Activated T-helper 17 cell treated with anti-CD3 and anti-CD28 coated beads, Interleukin-2, amount 50 U/mL, for 72 hours (primary cell): ENCODE measurements at regions not wholly inside any gene's neighbourhood (a gene's known extent, or its start where the extent isn't known, plus 50 kb on each side); places are given as distances from the start of the nearest gene placed in this dataset.

ENCODE experiments used
- ATAC-seq: fragments of 150-1000 bp; cut with Tn5 transposase; replicated peaks from 2 replicates; pipeline ENCODE4 v1.10.0; 2021; ENCODE audit warnings: mild to moderate bottlenecking, moderate library complexity
- H3K27ac Mint-ChIP-seq: one replicate; pipeline ENCODE4 v1.8.0; 2022; ENCODE audit warnings: mixed read lengths
- H3K27me3 Mint-ChIP-seq: one replicate; pipeline ENCODE4 v1.8.0; 2022; ENCODE audit warnings: mixed read lengths
- H3K36me3 Mint-ChIP-seq: one replicate; pipeline ENCODE4 v1.8.0; 2022; ENCODE audit warnings: low read depth, mild to moderate bottlenecking, mixed read lengths
- H3K4me1 Mint-ChIP-seq: one replicate; pipeline ENCODE4 v1.8.0; 2022; ENCODE audit warnings: mixed read lengths
- H3K4me3 Mint-ChIP-seq: one replicate; pipeline ENCODE4 v1.8.0; 2022; ENCODE audit warnings: mild to moderate bottlenecking, mixed read lengths
- H3K9me3 Mint-ChIP-seq: one replicate; pipeline ENCODE4 v1.8.0; 2022; ENCODE audit warnings: mixed read lengths

DNA sequence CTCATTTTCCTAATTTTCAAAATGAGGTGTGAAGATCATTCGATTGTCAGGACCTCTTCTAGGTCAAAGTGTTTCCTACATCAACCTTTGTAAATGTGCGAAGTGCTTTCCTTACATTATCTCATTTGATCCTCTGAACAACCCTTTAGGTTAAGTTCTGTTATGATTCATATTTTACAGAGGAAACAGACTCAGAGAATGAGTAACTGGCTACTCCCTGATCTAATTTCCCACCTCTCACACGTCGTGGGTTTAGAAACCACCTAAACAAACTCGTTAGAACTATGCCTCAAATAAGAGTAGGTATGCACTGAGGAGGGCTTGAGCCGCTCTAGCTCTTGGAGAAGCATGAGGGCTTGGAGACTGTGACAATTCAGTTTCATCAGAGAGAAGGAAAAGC lies 148.6 kb downstream of the CD47 start:
- H3K36me3 Mint-ChIP-seq, result no peaks in the 10 kb centered on the region
- peak overlapping the region; percentile 39 for H3K4me3 Mint-ChIP-seq
- peak; percentile 99 for ATAC-seq
- no peaks in the 10 kb centered on the region for H3K27me3 Mint-ChIP-seq
- H3K9me3 Mint-ChIP-seq, result no peaks in the 10 kb centered on the region
- H3K27ac Mint-ChIP-seq, result peak overlapping the region; percentile 53
- peaks cover 13% of the 10 kb centered on the region for H3K4me1 Mint-ChIP-seq

DNA sequence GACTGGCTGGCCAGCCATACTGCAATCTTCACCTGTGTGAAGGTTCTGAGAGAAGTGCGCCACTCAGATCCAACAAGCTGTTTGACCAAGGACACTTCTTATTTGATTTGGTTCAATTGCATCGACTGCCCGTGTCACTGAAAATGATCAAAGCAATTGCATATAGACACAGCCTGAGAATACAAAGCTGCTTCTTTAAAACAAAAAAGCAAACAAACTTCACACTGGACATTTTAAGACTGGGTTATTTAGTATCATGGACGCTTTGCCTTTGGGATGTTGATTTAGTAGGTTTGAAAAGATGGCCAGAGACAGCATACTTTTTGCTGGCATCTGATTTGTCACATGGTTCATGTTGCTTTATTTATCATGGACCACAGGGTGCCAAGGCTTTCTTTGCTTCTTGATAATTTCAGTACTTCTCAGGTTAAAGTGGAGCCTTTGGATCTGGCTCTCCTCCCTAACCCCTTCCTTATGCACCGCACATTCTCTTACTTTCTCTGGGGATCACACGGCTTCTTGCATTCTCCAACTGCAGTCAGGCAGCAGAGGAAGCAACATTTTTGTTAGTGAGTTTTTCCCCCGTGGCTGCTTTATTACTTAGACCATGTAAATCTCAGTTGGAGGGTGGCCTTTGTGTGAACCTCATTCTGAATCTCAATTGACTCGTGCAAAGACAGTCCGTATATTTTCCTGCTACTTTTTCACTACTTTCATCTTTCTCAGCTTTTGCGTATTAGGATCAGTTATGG lies 151.0 kb downstream of the CD47 start:
- H3K36me3 Mint-ChIP-seq, result no peaks in the 10 kb centered on the region
- ATAC-seq, result no peak
- no peak overlapping the region for H3K27ac Mint-ChIP-seq
- peaks cover 13% of the 10 kb centered on the region for H3K4me1 Mint-ChIP-seq
- H3K4me3 Mint-ChIP-seq, result no peak overlapping the region
- no peaks in the 10 kb centered on the region for H3K27me3 Mint-ChIP-seq
- no peaks in the 10 kb centered on the region for H3K9me3 Mint-ChIP-seq

DNA sequence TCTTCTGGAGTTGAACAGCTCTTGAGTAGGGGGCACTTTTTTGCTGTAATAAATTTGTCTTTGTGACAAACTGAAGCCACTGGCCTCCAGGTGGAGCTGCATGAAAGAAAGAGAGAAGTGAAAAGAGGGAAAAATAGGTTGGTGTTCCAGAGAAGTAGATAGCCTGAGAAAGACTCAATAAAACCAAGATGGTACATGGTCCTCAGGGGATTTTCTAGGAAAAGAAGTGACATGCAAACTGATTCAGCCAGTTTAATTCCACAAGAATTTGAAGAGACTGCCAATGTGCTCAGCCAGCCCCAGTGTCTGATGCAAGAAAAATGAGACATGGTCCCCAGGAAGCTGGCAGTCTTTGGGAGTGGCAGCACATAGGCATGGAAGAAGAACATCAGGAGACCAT lies 152.7 kb downstream of the CD47 start:
- ATAC-seq, result no peak
- peaks cover 13% of the 10 kb centered on the region for H3K4me1 Mint-ChIP-seq
- no peaks in the 10 kb centered on the region for H3K27me3 Mint-ChIP-seq

DNA sequence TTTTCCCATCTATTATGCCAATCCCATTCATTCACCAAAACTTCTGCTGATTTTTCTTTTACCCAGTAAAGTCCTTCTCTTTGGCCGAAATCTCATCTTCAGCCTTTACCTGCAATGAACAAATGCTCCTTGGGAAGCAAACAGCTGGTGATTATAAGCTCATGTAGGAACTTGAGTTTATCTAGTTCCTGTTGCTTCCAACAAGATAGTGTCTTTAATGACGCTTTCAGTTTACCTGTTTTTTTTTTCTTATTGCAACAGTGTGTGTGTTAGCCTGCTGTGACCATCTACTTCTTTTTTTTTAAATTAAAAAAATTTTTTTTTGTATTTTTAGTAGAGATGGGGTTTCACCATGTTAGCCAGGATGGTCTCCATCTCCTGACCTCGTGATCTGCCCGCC lies 156.0 kb downstream of the CD47 start:
- Mint-ChIP-seq H3K27me3 (no peaks in the 10 kb centered on the region), H3K9me3 (peaks cover 9% of the 10 kb centered on the region), H3K36me3 (no peaks in the 10 kb centered on the region), H3K4me1 (no peaks in the 10 kb centered on the region), H3K27ac (no peak overlapping the region), H3K4me3 (no peak overlapping the region)
- ATAC-seq, result no peak

More for the DNA sequence above, 152.7 kb downstream of the CD47 start:
- Mint-ChIP-seq H3K27ac (no peak overlapping the region), H3K36me3 (no peaks in the 10 kb centered on the region), H3K9me3 (peaks cover 6% of the 10 kb centered on the region), H3K4me3 (no peak overlapping the region)

DNA sequence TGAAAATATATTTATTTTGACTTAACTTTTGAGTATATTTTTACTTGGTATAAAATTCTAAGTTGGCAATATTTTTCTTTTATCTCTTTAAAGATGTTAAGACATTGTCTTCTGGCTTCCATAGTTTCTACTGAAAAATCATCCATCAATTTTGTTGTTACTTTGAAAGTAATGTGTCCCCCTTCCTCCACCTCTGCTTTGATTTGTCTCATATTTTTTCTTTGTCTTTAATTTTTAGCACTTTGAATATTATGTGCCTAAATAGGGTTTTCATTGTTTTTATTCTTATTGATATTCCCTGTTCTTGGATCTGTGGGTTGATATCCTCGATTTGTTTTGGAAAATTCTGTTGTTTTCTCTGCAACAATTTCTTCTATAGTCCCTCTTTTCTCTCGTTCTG lies 157.4 kb downstream of the CD47 start:
- Mint-ChIP-seq H3K9me3 (peaks cover 9% of the 10 kb centered on the region), H3K27me3 (no peaks in the 10 kb centered on the region), H3K27ac (no peak overlapping the region), H3K4me3 (no peak overlapping the region), H3K36me3 (no peaks in the 10 kb centered on the region), H3K4me1 (no peaks in the 10 kb centered on the region)
- ATAC-seq, result no peak

DNA sequence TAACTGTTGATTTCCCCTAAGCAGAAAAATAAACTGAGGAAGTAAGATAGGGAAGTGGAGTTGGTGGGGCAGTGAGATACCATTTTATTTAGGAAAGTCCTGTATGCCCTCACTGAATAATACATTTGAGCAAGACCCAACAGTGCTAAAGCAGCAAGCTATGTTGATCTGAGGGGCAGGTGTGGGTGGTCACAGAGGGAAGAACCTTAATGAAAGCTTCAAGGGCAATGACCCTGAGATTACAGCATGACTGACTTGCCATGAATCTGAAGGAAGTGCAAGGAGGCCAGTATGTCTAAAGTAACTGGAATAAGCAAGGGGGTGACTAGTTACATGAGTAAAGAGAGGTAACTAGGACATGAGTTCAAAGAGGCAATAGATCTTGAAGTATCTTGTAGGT lies 159.5 kb downstream of the CD47 start:
- no peaks in the 10 kb centered on the region for H3K36me3 Mint-ChIP-seq

DNA sequence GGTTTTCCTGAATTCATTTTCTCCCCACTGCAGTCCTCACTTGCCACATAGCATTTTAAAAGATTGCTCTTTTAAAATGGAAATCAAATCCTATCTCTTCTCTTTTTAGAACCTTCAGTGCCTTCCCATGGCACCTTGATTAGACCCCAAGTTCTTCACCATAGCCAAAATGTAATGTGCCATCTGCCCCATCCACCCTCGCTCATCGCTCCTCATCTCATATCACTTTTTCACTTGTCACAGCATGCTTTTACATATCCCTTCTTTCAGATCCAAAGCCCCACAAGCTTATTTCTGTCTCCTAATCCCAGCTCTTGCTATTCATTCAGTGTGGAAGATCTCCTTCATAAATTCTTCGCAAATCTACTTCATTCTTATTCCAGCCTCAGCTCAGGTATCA lies 161.7 kb downstream of the CD47 start:
- ATAC-seq, result no peak
- Mint-ChIP-seq H3K9me3 (peaks cover 9% of the 10 kb centered on the region), H3K4me1 (no peaks in the 10 kb centered on the region), H3K36me3 (no peaks in the 10 kb centered on the region), H3K4me3 (no peak overlapping the region), H3K27me3 (no peaks in the 10 kb centered on the region), H3K27ac (no peak overlapping the region)

More for the DNA sequence above, 159.5 kb downstream of the CD47 start:
- peaks cover 9% of the 10 kb centered on the region for H3K9me3 Mint-ChIP-seq
- H3K4me1 Mint-ChIP-seq, result no peaks in the 10 kb centered on the region
- no peak for ATAC-seq
- H3K27me3 Mint-ChIP-seq, result no peaks in the 10 kb centered on the region
- H3K4me3 Mint-ChIP-seq, result no peak overlapping the region
- H3K27ac Mint-ChIP-seq, result no peak overlapping the region

DNA sequence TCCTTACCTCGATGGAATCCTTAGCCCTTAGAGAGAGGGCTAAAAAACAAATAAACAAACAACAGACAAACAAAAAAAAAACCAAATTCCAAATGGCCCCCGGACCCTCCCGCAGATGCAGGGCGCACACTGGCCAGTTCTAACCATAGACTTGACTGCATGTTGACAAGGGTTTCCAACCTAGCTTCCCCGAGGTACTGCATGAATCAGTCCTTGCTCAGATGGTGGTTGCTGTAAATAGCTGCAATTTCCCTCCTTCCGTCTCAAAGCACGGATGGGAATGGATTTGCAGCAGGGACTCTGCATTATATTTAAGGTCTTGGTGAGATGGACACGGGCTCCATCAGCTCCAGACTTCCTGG lies 162.8 kb downstream of the CD47 start:
- Mint-ChIP-seq H3K9me3 (peaks cover 2% of the 10 kb centered on the region), H3K36me3 (no peaks in the 10 kb centered on the region), H3K27me3 (no peaks in the 10 kb centered on the region), H3K27ac (peak overlapping the region; percentile 34), H3K4me1 (no peaks in the 10 kb centered on the region), H3K4me3 (no peak overlapping the region)
- peak; percentile 66 for ATAC-seq

DNA sequence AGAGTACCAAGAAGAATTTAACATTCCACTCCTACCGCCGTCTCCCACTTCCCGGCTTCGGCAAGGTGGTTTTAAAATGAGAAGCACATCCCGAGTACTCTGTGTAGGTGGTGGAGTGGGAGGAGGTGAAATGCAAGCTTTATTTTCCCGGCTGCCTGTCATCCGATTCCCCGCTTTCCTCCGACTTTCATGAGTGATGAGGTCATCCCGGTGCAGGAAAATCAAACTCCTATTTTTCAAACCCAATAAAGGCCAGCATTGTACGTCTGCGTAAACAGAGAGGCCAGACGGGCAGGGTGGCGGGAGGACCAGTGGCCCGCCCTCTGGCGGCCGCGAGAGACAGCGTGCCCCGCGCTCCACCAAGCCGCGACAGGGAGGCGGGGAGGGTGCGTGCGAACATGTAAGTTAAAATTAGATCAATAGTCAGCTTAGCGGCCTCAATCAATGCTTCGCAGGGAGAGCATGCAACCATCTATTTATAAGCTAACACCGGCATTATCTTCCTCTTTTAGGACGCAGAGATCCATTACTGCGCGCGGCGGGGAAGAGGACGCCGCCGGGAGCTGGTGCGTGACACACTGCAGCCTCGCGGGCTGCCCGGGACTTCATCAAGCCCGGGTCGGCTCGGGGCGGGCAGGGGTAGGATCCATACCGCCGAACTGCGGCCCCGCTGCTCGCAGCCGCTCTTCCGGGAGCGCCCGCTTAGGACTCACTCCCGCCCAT lies 163.3 kb downstream of the CD47 start:
- Mint-ChIP-seq H3K27me3 (no peaks in the 10 kb centered on the region), H3K4me3 (no peak overlapping the region), H3K27ac (peak overlapping the region; percentile 34), H3K36me3 (no peaks in the 10 kb centered on the region), H3K4me1 (no peaks in the 10 kb centered on the region), H3K9me3 (no peaks in the 10 kb centered on the region)
- peak; percentile 97 for ATAC-seq

DNA sequence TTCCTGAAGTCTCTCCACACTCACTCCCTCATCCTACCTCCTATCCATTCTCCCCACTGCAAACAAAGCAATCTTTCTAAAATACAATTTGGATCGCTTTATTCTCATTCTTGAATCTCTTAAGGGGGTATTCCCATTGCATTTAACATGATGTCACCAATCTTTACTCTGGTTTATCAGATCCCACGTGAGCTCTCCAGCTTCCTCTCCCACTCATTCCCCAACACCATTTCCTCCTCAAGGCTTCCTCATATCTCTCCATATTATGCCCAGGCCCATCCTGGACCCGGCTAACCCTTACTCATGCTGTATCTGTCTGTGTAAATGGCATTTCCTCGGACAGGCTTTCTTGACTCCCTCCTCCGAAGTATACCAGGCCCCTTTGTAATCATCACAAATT lies 165.0 kb downstream of the CD47 start:
- peaks cover 6% of the 10 kb centered on the region for H3K27me3 Mint-ChIP-seq
- H3K27ac Mint-ChIP-seq, result no peak overlapping the region
- no peaks in the 10 kb centered on the region for H3K36me3 Mint-ChIP-seq
- H3K4me1 Mint-ChIP-seq, result no peaks in the 10 kb centered on the region
- no peaks in the 10 kb centered on the region for H3K9me3 Mint-ChIP-seq
- no peak for ATAC-seq
- no peak overlapping the region for H3K4me3 Mint-ChIP-seq

DNA sequence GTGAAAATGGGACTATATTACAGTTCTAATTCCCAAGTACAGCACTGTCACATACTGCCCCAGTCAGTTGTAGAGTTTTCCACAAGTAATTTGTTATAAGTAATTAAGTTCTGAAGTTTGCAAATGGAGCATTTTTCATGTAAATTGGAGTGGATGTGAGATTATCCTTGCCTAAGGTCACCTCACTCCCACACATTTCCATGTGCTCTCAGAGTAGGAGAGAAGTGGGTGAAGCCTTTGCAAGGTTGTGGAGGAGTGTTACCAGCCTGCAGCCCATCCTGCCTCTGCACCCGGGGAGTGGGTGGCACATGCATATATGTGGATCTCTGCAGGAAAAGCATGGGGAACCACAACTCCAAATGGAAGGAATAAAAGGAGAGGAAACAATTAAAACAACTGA lies 169.8 kb downstream of the CD47 start:
- Mint-ChIP-seq H3K4me1 (no peaks in the 10 kb centered on the region), H3K4me3 (no peak overlapping the region), H3K36me3 (no peaks in the 10 kb centered on the region), H3K9me3 (no peaks in the 10 kb centered on the region), H3K27ac (no peak overlapping the region), H3K27me3 (peaks cover 17% of the 10 kb centered on the region)
- ATAC-seq, result no peak

DNA sequence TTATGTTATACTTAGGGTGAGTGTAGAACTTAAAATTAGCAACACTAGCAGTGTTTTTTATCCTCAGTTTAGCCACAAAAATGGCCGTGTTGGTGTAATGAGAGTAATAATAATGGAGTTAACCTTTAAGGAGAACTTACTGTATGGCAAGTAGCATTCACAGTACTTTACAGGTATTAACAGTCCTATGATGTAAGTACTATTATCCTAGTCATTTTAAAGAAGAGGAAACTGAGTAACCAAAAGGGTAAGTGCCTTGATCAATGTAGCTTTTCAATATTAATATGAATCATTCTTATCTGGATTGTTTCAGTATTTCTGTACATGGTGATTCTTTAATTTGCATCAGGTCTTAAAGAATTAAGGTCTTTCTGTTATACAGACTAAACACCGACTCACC lies 170.3 kb downstream of the CD47 start:
- no peak overlapping the region for H3K27ac Mint-ChIP-seq
- no peaks in the 10 kb centered on the region for H3K36me3 Mint-ChIP-seq
- H3K4me3 Mint-ChIP-seq, result no peak overlapping the region
- no peaks in the 10 kb centered on the region for H3K4me1 Mint-ChIP-seq
- peak; percentile 60 for ATAC-seq
- H3K27me3 Mint-ChIP-seq, result peaks cover 17% of the 10 kb centered on the region
- no peaks in the 10 kb centered on the region for H3K9me3 Mint-ChIP-seq

DNA sequence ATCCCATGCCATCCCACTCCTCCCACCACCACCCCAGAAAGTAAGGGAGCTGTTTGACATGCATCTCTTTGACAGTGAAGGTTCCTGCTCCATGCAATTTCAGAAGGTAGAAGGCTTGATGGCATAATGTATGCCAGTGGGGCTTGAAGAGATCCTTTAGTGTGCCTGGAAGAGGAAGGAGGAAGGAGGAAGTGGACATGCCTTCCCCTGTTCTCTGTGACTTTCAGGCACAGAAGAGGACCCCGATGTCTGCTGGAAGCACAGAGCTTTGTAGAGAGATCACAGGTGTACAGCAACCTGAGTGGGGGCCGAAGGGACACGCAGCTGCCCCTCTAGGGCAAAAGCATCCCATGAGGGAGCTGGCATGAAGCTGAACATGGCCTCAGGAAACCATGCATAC lies 171.6 kb downstream of the CD47 start:
- H3K9me3 Mint-ChIP-seq, result no peaks in the 10 kb centered on the region
- no peaks in the 10 kb centered on the region for H3K4me1 Mint-ChIP-seq
- peaks cover 21% of the 10 kb centered on the region for H3K27me3 Mint-ChIP-seq
- H3K36me3 Mint-ChIP-seq, result no peaks in the 10 kb centered on the region
- ATAC-seq, result no peak
- no peak overlapping the region for H3K4me3 Mint-ChIP-seq
- H3K27ac Mint-ChIP-seq, result no peak overlapping the region

DNA sequence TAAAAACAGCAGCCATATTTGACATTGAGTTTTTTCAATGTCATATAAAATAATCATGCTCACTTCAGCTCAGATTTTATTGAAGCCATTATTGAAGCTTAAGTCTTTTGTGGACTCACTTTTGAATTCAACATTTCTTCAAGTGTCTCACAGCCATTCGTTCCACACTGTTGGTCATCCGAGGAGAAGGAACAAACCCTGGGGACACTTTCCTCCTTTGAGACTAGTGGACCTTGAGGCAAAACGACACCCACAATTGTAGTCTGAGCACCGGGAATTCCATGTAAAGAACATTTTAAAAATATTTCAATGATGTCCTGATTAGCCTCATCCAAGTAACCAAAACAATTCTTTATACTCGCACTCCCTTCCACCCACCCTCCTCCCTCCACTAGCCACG lies 174.7 kb downstream of the CD47 start:
- no peaks in the 10 kb centered on the region for H3K9me3 Mint-ChIP-seq
- peaks cover 18% of the 10 kb centered on the region for H3K27me3 Mint-ChIP-seq
- H3K36me3 Mint-ChIP-seq, result no peaks in the 10 kb centered on the region
- H3K4me3 Mint-ChIP-seq, result no peak overlapping the region
- H3K4me1 Mint-ChIP-seq, result peaks cover 3% of the 10 kb centered on the region
- ATAC-seq, result no peak
- H3K27ac Mint-ChIP-seq, result no peak overlapping the region

DNA sequence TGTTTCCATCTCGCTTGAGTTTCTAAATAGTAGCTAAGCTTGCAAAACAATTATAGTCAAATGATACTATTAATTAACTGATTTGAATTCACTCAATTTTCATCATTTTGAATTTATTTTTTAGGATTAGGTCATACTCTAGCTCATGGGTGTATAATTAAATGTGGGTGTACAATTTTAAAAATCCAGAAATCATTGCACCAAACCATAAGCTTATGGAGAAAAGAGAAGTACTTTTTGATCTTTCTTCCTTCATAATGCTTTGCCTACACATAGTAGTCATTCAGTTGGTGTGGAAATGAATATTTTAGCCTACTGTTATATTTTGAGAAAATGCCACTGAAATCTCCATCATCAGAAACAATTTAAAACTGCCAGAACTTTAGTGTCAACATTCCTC lies 175.1 kb downstream of the CD47 start:
- no peak for ATAC-seq
- H3K27ac Mint-ChIP-seq, result no peak overlapping the region
- H3K36me3 Mint-ChIP-seq, result no peaks in the 10 kb centered on the region
- no peaks in the 10 kb centered on the region for H3K9me3 Mint-ChIP-seq
- peaks cover 7% of the 10 kb centered on the region for H3K4me1 Mint-ChIP-seq
- no peak overlapping the region for H3K4me3 Mint-ChIP-seq
- H3K27me3 Mint-ChIP-seq, result peaks cover 14% of the 10 kb centered on the region
